Cardiac muscle cell (in vitro differentiated cells and primary cell): ENCODE measurements at regions not wholly inside any gene's neighbourhood (a gene's known extent, or its start where the extent isn't known, plus 50 kb on each side); places are given as distances from the start of the nearest gene placed in this dataset.

ENCODE experiments used
- DNase-seq, 2 donors: peaks; one replicate each; pipeline versions ENCODE4 v3.0.0 to v3.0.0-alpha.2; 2010 to 2017; ENCODE audit warnings: low read depth in 1 of 2, low spot score in 1 of 2
- H3K27ac ChIP-seq: fragments of 200-600 bp; sonication (generic); 2 replicates; pipeline ENCODE4 v1.5.1; 2016
- H3K27me3 ChIP-seq: fragments of 200-600 bp; sonication (generic); 2 replicates; pipeline ENCODE4 v1.6.0; 2016; ENCODE audit warnings: control low read depth
- H3K36me3 ChIP-seq: fragments of 200-600 bp; sonication (generic); 2 replicates; pipeline ENCODE4 v1.5.1; 2016; ENCODE audit warnings: control low read depth
- H3K4me1 ChIP-seq: fragments of 200-600 bp; sonication (generic); 2 replicates; pipeline ENCODE4 v1.8.1; 2017; ENCODE audit warnings: low read depth, mild to moderate bottlenecking, mixed run types
- H3K4me3 ChIP-seq: fragments of 200-600 bp; sonication (generic); 2 replicates; pipeline ENCODE4 v1.5.1; 2016; ENCODE audit warnings: mild to moderate bottlenecking
- H3K9me3 ChIP-seq: fragments of 200-600 bp; sonication (generic); 2 replicates; pipeline ENCODE4 v1.5.1; 2017; ENCODE audit warnings: low read depth, mild to moderate bottlenecking, control low read depth
- CTCF ChIP-seq: IDR thresholded peaks from 2 replicates; pipeline ENCODE4 v1.5.1; 2012; ENCODE audit warnings: low read depth, mild to moderate bottlenecking, low read length

GRCh38 chr1:22344851-22345560, 106.6 kb upstream of the ZBTB40 start:
- peaks cover 56% of the 10 kb centered on the region for H3K27me3 ChIP-seq

GRCh38 chr1:22347854-22348760, 103.5 kb upstream of the ZBTB40 start:
- H3K36me3 ChIP-seq = no peaks in the 10 kb centered on the region
- no peak for TF ChIP-seq CTCF
- no peak overlapping the region for H3K4me3 ChIP-seq
- peaks cover 5% of the 10 kb centered on the region for H3K4me1 ChIP-seq
- H3K9me3 ChIP-seq = no peaks in the 10 kb centered on the region
- DNase-seq = no peak
- no peak overlapping the region for H3K27ac ChIP-seq
- peaks cover 69% of the 10 kb centered on the region for H3K27me3 ChIP-seq

More at GRCh38 chr1:22344851-22345560, 106.6 kb upstream of the ZBTB40 start:
- no peak for TF ChIP-seq CTCF
- Histone ChIP-seq H3K27ac (no peak overlapping the region), H3K9me3 (no peaks in the 10 kb centered on the region), H3K4me3 (no peak overlapping the region), H3K4me1 (no peaks in the 10 kb centered on the region), H3K36me3 (no peaks in the 10 kb centered on the region)
- DNase-seq = no peak

- peaks cover 5% of the 10 kb centered on the region for H3K4me1 ChIP-seq
Observed at GRCh38 chr1:22349362-22350043, 102.1 kb upstream of the ZBTB40 start.

GRCh38 chr1:22350171-22350923, 101.3 kb upstream of the ZBTB40 start:
- DNase-seq = no peak
- no peak overlapping the region for H3K4me3 ChIP-seq
- no peaks in the 10 kb centered on the region for H3K9me3 ChIP-seq

More at GRCh38 chr1:22349362-22350043, 102.1 kb upstream of the ZBTB40 start:
- no peak overlapping the region for H3K4me3 ChIP-seq
- H3K9me3 ChIP-seq = no peaks in the 10 kb centered on the region
- no peaks in the 10 kb centered on the region for H3K36me3 ChIP-seq
- peaks cover 56% of the 10 kb centered on the region for H3K27me3 ChIP-seq
- TF ChIP-seq CTCF = no peak
- DNase-seq = no peak
- no peak overlapping the region for H3K27ac ChIP-seq

More at GRCh38 chr1:22350171-22350923, 101.3 kb upstream of the ZBTB40 start:
- H3K27me3 ChIP-seq = peaks cover 48% of the 10 kb centered on the region
- no peak overlapping the region for H3K27ac ChIP-seq
- no peaks in the 10 kb centered on the region for H3K36me3 ChIP-seq
- H3K4me1 ChIP-seq = peaks cover 5% of the 10 kb centered on the region
- no peak for TF ChIP-seq CTCF
